Neural cell (in vitro differentiated cells): ENCODE measurements at regions not wholly inside any gene's neighbourhood (a gene's known extent, or its start where the extent isn't known, plus 50 kb on each side); places are given as distances from the start of the nearest gene placed in this dataset.

Experiments
- H2AFZ ChIP-seq: fragments of 200-600, 300-800 bp; sonication (generic), shearing (Covaris generic); 2 replicates; pipeline ENCODE4 v1.6.0; 2014; ENCODE audit warnings: low read depth, mild to moderate bottlenecking, antibody characterized with exemption, low read length, moderate library complexity
- H3F3A ChIP-seq: fragments of 200-600 bp; shearing (Covaris generic); 2 replicates; pipeline ENCODE4 v1.6.1; 2016; ENCODE audit warnings: mild to moderate bottlenecking, moderate library complexity, mixed read lengths, antibody characterized with exemption, low read length; ENCODE audit not compliant: insufficient read depth, poor library complexity, severe bottlenecking
- H3K27ac ChIP-seq: fragments of 200-600, 300-800 bp; sonication (generic), shearing (Covaris generic); 2 replicates; pipeline ENCODE4 v1.5.1; 2014; ENCODE audit warnings: mild to moderate bottlenecking, low read length, moderate library complexity
- H3K27me3 ChIP-seq: fragments of 300-800, 200-600 bp; sonication (generic), shearing (Covaris generic); 2 replicates; pipeline ENCODE4 v1.6.0; 2014; ENCODE audit warnings: mild to moderate bottlenecking, low read depth, low read length, moderate library complexity; ENCODE audit not compliant: insufficient read depth
- H3K36me3 ChIP-seq: fragments of 300-800, 200-600 bp; sonication (generic), shearing (Covaris generic); 2 replicates; pipeline ENCODE4 v1.5.1; 2014; ENCODE audit warnings: mild to moderate bottlenecking, antibody characterized with exemption, low read length, moderate library complexity; ENCODE audit not compliant: insufficient read depth
- H3K4me2 ChIP-seq: fragments of 300-800, 200-600 bp; sonication (generic), shearing (Covaris generic); 2 replicates; pipeline ENCODE4 v1.6.0; 2014; ENCODE audit warnings: mild to moderate bottlenecking, low read length
- H3K4me3 ChIP-seq: fragments of 300-800, 200-600 bp; sonication (generic), shearing (Covaris generic); 2 replicates; pipeline ENCODE4 v1.5.1; 2014; ENCODE audit warnings: mild to moderate bottlenecking, low read length, moderate library complexity
- H3K79me2 ChIP-seq: fragments of 200-600 bp; shearing (Covaris generic); replicated peaks from 2 replicates; pipeline ENCODE4 v1.6.0; 2014; ENCODE audit warnings: mild to moderate bottlenecking, low read length, moderate library complexity; ENCODE audit not compliant: insufficient read depth
- H3K9ac ChIP-seq: fragments of 300-800, 200-600 bp; sonication (generic), shearing (Covaris generic); 2 replicates; pipeline ENCODE4 v1.6.1; 2016; ENCODE audit warnings: mild to moderate bottlenecking, low read length, mixed read lengths
- H3K9me2 ChIP-seq: fragments of 200-600 bp; shearing (Covaris generic); 2 replicates; pipeline ENCODE4 v1.6.1; 2016; ENCODE audit warnings: mild to moderate bottlenecking, low read length, mixed read lengths; ENCODE audit not compliant: insufficient read depth
- H3K9me3 ChIP-seq: fragments of 200-600, 300-800 bp; sonication (generic), shearing (Covaris generic); 2 replicates; pipeline ENCODE4 v1.6.1; 2016; ENCODE audit warnings: mild to moderate bottlenecking, mixed run types, low read length, moderate library complexity, mixed read lengths
- H4K20me1 ChIP-seq: fragments of 200-600 bp; shearing (Covaris generic); 2 replicates; pipeline ENCODE4 v1.6.1; 2016; ENCODE audit warnings: mild to moderate bottlenecking, mixed run types; ENCODE audit not compliant: insufficient read depth
- CTCF ChIP-seq: fragments of 450-650 bp; IDR thresholded peaks from 2 replicates; pipeline ENCODE4 v1.5.1; 2014; ENCODE audit warnings: antibody characterized with exemption, mild to moderate bottlenecking, moderate library complexity; ENCODE audit not compliant: poor library complexity, severe bottlenecking
- EP300 ChIP-seq: fragments of 450-650 bp; conservative IDR thresholded peaks from 2 replicates; pipeline ENCODE4 v1.6.1; 2014; ENCODE audit warnings: antibody characterized with exemption, mild to moderate bottlenecking, moderate library complexity; ENCODE audit not compliant: poor library complexity, severe bottlenecking
- EZH2 ChIP-seq: fragments of 200-600, 300-800 bp; shearing (Covaris generic), sonication (generic); IDR thresholded peaks from 2 replicates; pipeline ENCODE4 v1.6.1; 2014; ENCODE audit warnings: antibody characterized with exemption, low read length, borderline replicate concordance, mild to moderate bottlenecking; ENCODE audit not compliant: insufficient read depth, poor library complexity, severe bottlenecking
- MXI1 ChIP-seq: fragments of 450-650 bp; conservative IDR thresholded peaks from 2 replicates; pipeline ENCODE4 v1.6.1; 2014; ENCODE audit warnings: antibody characterized with exemption, mild to moderate bottlenecking; ENCODE audit not compliant: poor library complexity, severe bottlenecking
- POLR2AphosphoS5 ChIP-seq: IDR thresholded peaks from 2 replicates; pipeline ENCODE4 v1.6.1; 2012
- RAD21 ChIP-seq: fragments of 450-650 bp; conservative IDR thresholded peaks from 2 replicates; pipeline ENCODE4 v1.6.1; 2014; ENCODE audit warnings: antibody characterized with exemption, mild to moderate bottlenecking, moderate library complexity
- REST ChIP-seq: IDR thresholded peaks from 2 replicates; pipeline ENCODE4 v1.6.1; 2012; ENCODE audit warnings: borderline replicate concordance
- SMC3 ChIP-seq: fragments of 450-650 bp; conservative IDR thresholded peaks from 2 replicates; pipeline ENCODE4 v1.6.1; 2014; ENCODE audit warnings: antibody characterized with exemption, mild to moderate bottlenecking, moderate library complexity; ENCODE audit not compliant: poor library complexity
- TAF1 ChIP-seq: IDR thresholded peaks from 2 replicates; pipeline ENCODE4 v1.6.1; 2012; ENCODE audit warnings: low read depth

- H3K4me3 ChIP-seq: no peak overlapping the region
- H3K9me2 ChIP-seq: no peaks in the 10 kb centered on the region
- H3K9me3 ChIP-seq: peaks cover 6% of the 10 kb centered on the region
- H3K79me2 ChIP-seq: no peaks in the 10 kb centered on the region
- no peak overlapping the region for H3K4me2 ChIP-seq
- no peak overlapping the region for H3K27ac ChIP-seq
- TF ChIP-seq EP300: no peak
- no peak for TF ChIP-seq POLR2AphosphoS5
- no peak for TF ChIP-seq REST
- no peak for TF ChIP-seq EZH2
- no peak for TF ChIP-seq SMC3
- TF ChIP-seq CTCF: no peak
- no peak for TF ChIP-seq TAF1
- no peak for TF ChIP-seq MXI1
- no peak for TF ChIP-seq RAD21
- H3K9ac ChIP-seq: no peak overlapping the region
- H2AFZ ChIP-seq: no peak overlapping the region
- H4K20me1 ChIP-seq: no peaks in the 10 kb centered on the region
- no peaks in the 10 kb centered on the region for H3K27me3 ChIP-seq
- no peaks in the 10 kb centered on the region for H3K36me3 ChIP-seq
- no peaks in the 10 kb centered on the region for H3F3A ChIP-seq
These were observed 274.0 kb downstream of the MAFB start for GRCh38 chr20:40414843-40415615.

- Histone ChIP-seq H3K36me3 (no peaks in the 10 kb centered on the region), H3K27me3 (no peaks in the 10 kb centered on the region), H3K79me2 (no peaks in the 10 kb centered on the region), H3K9ac (no peak overlapping the region), H2AFZ (no peak overlapping the region), H3K9me3 (no peaks in the 10 kb centered on the region), H3K27ac (no peak overlapping the region), H3F3A (no peaks in the 10 kb centered on the region), H4K20me1 (no peaks in the 10 kb centered on the region), H3K4me3 (no peak overlapping the region), H3K4me2 (no peak overlapping the region), H3K9me2 (no peaks in the 10 kb centered on the region)
- TF ChIP-seq RAD21 (no peak), EP300 (no peak), SMC3 (no peak), EZH2 (no peak), TAF1 (no peak), CTCF (no peak)
These were observed 279.0 kb downstream of the MAFB start for GRCh38 chr20:40410028-40410427.
